RKO (cell line): ENCODE measurements at regions not wholly inside any gene's neighbourhood (a gene's known extent, or its start where the extent isn't known, plus 50 kb on each side); places are given as distances from the start of the nearest gene placed in this dataset.
"Not testable (repeated sequence)": the region's sequence is repeated elsewhere in the genome, so short reads cannot be mapped to it uniquely, and the experiment has no call there.

ENCODE experiments used
- DNase-seq: peaks from one replicate; pipeline ENCODE4 v3.0.0-alpha.2; 2016; ENCODE audit warnings: low spot score

- DNase-seq, result no peak
Measured at GRCh38 chr18:1294229-1294628, 389.6 kb downstream of the ADCYAP1 start.

GRCh38 chr18:1296237-1296636, 391.6 kb downstream of the ADCYAP1 start:
- DNase-seq, result no peak

GRCh38 chr18:1302861-1303260, 398.2 kb downstream of the ADCYAP1 start:
- no peak for DNase-seq

GRCh38 chr18:1304392-1304992, 399.8 kb downstream of the ADCYAP1 start:
- DNase-seq, result no peak

GRCh38 chr18:1306641-1307040, 402.0 kb downstream of the ADCYAP1 start:
- DNase-seq, result no peak

- no peak for DNase-seq
Measured at GRCh38 chr18:1308686-1309085, 404.0 kb downstream of the ADCYAP1 start.

GRCh38 chr18:1311376-1311775, 406.7 kb downstream of the ADCYAP1 start:
- no peak for DNase-seq

- DNase-seq, result not testable (repeated sequence)
Measured at GRCh38 chr18:1335345-1335744, 430.7 kb downstream of the ADCYAP1 start.

GRCh38 chr18:1350931-1351450, 446.3 kb downstream of the ADCYAP1 start:
- no peak for DNase-seq

- no peak for DNase-seq
Measured at GRCh38 chr18:1353025-1353424, 448.4 kb downstream of the ADCYAP1 start.

GRCh38 chr18:1357724-1358123, 453.1 kb downstream of the ADCYAP1 start:
- no peak for DNase-seq

- DNase-seq, result peak; percentile 8
Measured at GRCh38 chr18:1361936-1362335, 457.3 kb downstream of the ADCYAP1 start.

GRCh38 chr18:1370552-1370951, 465.9 kb downstream of the ADCYAP1 start:
- no peak for DNase-seq

GRCh38 chr18:1371724-1372123, 467.1 kb downstream of the ADCYAP1 start:
- DNase-seq, result no peak

- no peak for DNase-seq
Measured at GRCh38 chr18:1383465-1383864, 478.8 kb downstream of the ADCYAP1 start.

GRCh38 chr18:1388468-1388867, 483.8 kb downstream of the ADCYAP1 start:
- DNase-seq, result not testable (repeated sequence)

- DNase-seq, result no peak
Measured at GRCh38 chr18:1392046-1392445, 487.4 kb downstream of the ADCYAP1 start.

- no peak for DNase-seq
Measured at GRCh38 chr18:1392865-1393734, 488.4 kb downstream of the ADCYAP1 start.

- DNase-seq, result no peak
Measured at GRCh38 chr18:1393929-1394328, 489.3 kb downstream of the ADCYAP1 start.

- DNase-seq, result no peak
Measured at GRCh38 chr18:1394426-1394825, 489.8 kb downstream of the ADCYAP1 start.

- no peak for DNase-seq
Measured at GRCh38 chr18:1394966-1395365, 490.3 kb downstream of the ADCYAP1 start.

GRCh38 chr18:1408376-1408775, 503.7 kb downstream of the ADCYAP1 start:
- no peak for DNase-seq

GRCh38 chr18:1412655-1413322, 508.1 kb downstream of the ADCYAP1 start:
- peak; percentile 3 for DNase-seq
